ENCODE measurements at regions not wholly inside any gene's neighbourhood (a gene's known extent, or its start where the extent isn't known, plus 50 kb on each side); places are given as distances from the start of the nearest gene placed in this dataset.

GRCh38 chr10:111784946-111785465 is 398.6 kb downstream of the GPAM start:
- POLR2A ChIA-PET (ENCODE audit: partially characterized antibody): no interaction called here
- H3K9me3 Mint-ChIP-seq: peaks cover 0 to 3% (median 0%) of the 10 kb centered on the region in 8 donors
- H3K4me3 ChIP-seq (ENCODE audit: low read length in 2 of 2): no peak overlapping the region

GRCh38 chr10:111785921-111786320 is 397.6 kb downstream of the GPAM start:
- Mint-ChIP-seq H3K27ac (no peak overlapping the region), H3K36me3 (no peaks in the 10 kb centered on the region), H3K4me3 (no peak overlapping the region), H3K27me3 (peaks cover 0 to 2% of the 10 kb centered on the region in 2 donors), H3K9me3 (peaks cover 0 to 6% (median 0%) of the 10 kb centered on the region in 8 donors), H3K4me1 (no peaks in the 10 kb centered on the region)
- intact Hi-C loops (cut with micrococcal nuclease): no loop called here
- Histone ChIP-seq H3K9me3 (ENCODE audit: control insufficient read depth in 1 of 2, low read length in 2 of 2) (no peaks in the 10 kb centered on the region), H3K27ac (ENCODE audit: low read depth, low read length) (no peak overlapping the region), H3K36me3 (ENCODE audit: insufficient read depth, low read length) (no peaks in the 10 kb centered on the region), H3K4me1 (ENCODE audit: insufficient read depth, low read length) (no peaks in the 10 kb centered on the region), H3K27me3 (ENCODE audit: insufficient read depth, low read length) (no peaks in the 10 kb centered on the region), H3K4me3 (ENCODE audit: low read length in 2 of 2) (no peak overlapping the region)
- CTCF ChIA-PET (ENCODE audit: partially characterized antibody): no interaction called here
- DNase-seq: no peak
- POLR2A ChIA-PET (ENCODE audit: partially characterized antibody): no interaction called here

More at GRCh38 chr10:111784946-111785465, 398.6 kb downstream of the GPAM start:
- H3K4me1 ChIP-seq (ENCODE audit: insufficient read depth, low read length): no peaks in the 10 kb centered on the region
- Mint-ChIP-seq H3K27me3 (peaks cover 0 to 2% of the 10 kb centered on the region in 2 donors), H3K4me3 (no peak overlapping the region), H3K36me3 (no peaks in the 10 kb centered on the region), H3K4me1 (no peaks in the 10 kb centered on the region), H3K27ac (no peak overlapping the region)
- CTCF ChIA-PET (ENCODE audit: partially characterized antibody): no interaction called here
- no peaks in the 10 kb centered on the region for H3K9me3 ChIP-seq (ENCODE audit: control insufficient read depth in 1 of 2, low read length in 2 of 2)
- no peaks in the 10 kb centered on the region for H3K36me3 ChIP-seq (ENCODE audit: insufficient read depth, low read length)
- no peaks in the 10 kb centered on the region for H3K27me3 ChIP-seq (ENCODE audit: insufficient read depth, low read length)
- DNase-seq: no peak
- intact Hi-C loops (cut with micrococcal nuclease): no loop called here
- H3K27ac ChIP-seq (ENCODE audit: low read depth, low read length): no peak overlapping the region

DNA sequence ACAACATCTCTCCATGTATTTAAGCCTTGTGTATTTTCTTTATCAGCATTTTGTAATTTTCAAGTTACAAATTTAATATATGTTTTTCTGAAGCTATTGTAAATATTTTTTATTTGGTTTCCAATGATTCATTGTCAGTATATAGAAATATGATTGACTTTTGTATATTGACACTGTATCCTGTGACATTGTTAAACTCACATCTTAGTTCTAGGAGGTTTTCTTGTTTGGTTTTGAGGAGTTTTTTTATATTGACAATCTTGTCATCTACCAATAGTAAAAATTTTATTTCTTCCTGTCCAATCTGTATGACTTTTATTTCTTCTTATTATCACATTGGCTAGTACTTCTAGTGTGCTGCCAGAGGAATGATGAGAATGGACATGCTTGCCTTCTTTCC is 393.7 kb downstream of the GPAM start:
- CTCF ChIA-PET (ENCODE audit: partially characterized antibody): no interaction called here

GRCh38 chr10:111801841-111802240 is 381.7 kb downstream of the GPAM start:
- no peaks in the 10 kb centered on the region for H3K4me1 Mint-ChIP-seq
- H3K36me3 Mint-ChIP-seq: no peaks in the 10 kb centered on the region
- H3K27me3 Mint-ChIP-seq: peaks cover 1 to 4% of the 10 kb centered on the region in 2 donors
- Histone ChIP-seq H3K4me1 (ENCODE audit: insufficient read depth, low read length) (no peaks in the 10 kb centered on the region), H3K9me3 (ENCODE audit: control insufficient read depth in 1 of 2, low read length in 2 of 2) (no peaks in the 10 kb centered on the region), H3K27ac (ENCODE audit: low read depth, low read length) (no peak overlapping the region), H3K4me3 (ENCODE audit: low read length in 2 of 2) (no peak overlapping the region), H3K36me3 (ENCODE audit: insufficient read depth, low read length) (no peaks in the 10 kb centered on the region), H3K27me3 (ENCODE audit: insufficient read depth, low read length) (no peaks in the 10 kb centered on the region)
- H3K9me3 Mint-ChIP-seq: peaks cover 0 to 5% (median 3%) of the 10 kb centered on the region in 8 donors
- CTCF ChIA-PET (ENCODE audit: partially characterized antibody): no interaction called here
- intact Hi-C loops (cut with micrococcal nuclease): no loop called here
- DNase-seq: no peak
- POLR2A ChIA-PET (ENCODE audit: partially characterized antibody): no interaction called here
- H3K27ac Mint-ChIP-seq: no peak overlapping the region
- H3K4me3 Mint-ChIP-seq: no peak overlapping the region

More for the DNA sequence above, 393.7 kb downstream of the GPAM start:
- Histone ChIP-seq H3K4me3 (ENCODE audit: low read length in 2 of 2) (no peak overlapping the region), H3K27me3 (ENCODE audit: insufficient read depth, low read length) (no peaks in the 10 kb centered on the region), H3K27ac (ENCODE audit: low read depth, low read length) (no peak overlapping the region), H3K9me3 (ENCODE audit: control insufficient read depth in 1 of 2, low read length in 2 of 2) (no peaks in the 10 kb centered on the region), H3K4me1 (ENCODE audit: insufficient read depth, low read length) (no peaks in the 10 kb centered on the region), H3K36me3 (ENCODE audit: insufficient read depth, low read length) (no peaks in the 10 kb centered on the region)
- Mint-ChIP-seq H3K27ac (no peak overlapping the region), H3K4me3 (no peak overlapping the region), H3K9me3 (peaks cover 0 to 7% (median 2%) of the 10 kb centered on the region in 8 donors), H3K36me3 (no peaks in the 10 kb centered on the region), H3K27me3 (no peaks in the 10 kb centered on the region), H3K4me1 (no peaks in the 10 kb centered on the region)
- intact Hi-C loops (cut with micrococcal nuclease): no loop called here
- DNase-seq: no peak
- POLR2A ChIA-PET (ENCODE audit: partially characterized antibody): no interaction called here

DNA sequence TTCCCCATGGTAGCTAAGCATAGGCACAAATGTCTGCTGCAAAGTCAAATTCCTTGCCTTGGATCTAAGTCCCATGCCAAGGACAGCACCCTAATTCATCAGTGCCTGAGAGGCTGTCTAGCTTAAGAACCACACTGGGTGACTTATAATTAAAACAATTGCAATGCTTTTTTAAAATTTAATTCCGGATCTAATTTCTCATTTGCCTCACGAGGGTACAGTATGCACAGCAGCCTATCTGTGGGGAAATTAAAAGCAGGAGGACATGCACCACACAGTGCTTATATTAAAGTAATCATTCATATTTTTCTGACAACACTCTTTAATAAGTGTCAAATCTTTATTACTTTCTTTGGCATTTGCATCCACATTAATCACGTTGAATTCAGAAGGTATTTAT is 378.8 kb downstream of the GPAM start:
- no peaks in the 10 kb centered on the region for H3K36me3 Mint-ChIP-seq
- no peak overlapping the region for H3K27ac Mint-ChIP-seq
- peaks cover 0 to 4% (median 0%) of the 10 kb centered on the region in 8 donors for H3K9me3 Mint-ChIP-seq
- Histone ChIP-seq H3K4me1 (ENCODE audit: insufficient read depth, low read length) (no peaks in the 10 kb centered on the region), H3K27ac (ENCODE audit: low read depth, low read length) (no peak overlapping the region), H3K27me3 (ENCODE audit: insufficient read depth, low read length) (no peaks in the 10 kb centered on the region), H3K9me3 (ENCODE audit: control insufficient read depth in 1 of 2, low read length in 2 of 2) (no peaks in the 10 kb centered on the region), H3K4me3 (ENCODE audit: low read length in 2 of 2) (no peak overlapping the region), H3K36me3 (ENCODE audit: insufficient read depth, low read length) (no peaks in the 10 kb centered on the region)
- no peak overlapping the region for H3K4me3 Mint-ChIP-seq
- intact Hi-C loops (cut with micrococcal nuclease): no loop called here
- ChIA-PET CTCF (ENCODE audit: partially characterized antibody) (no interaction called here), POLR2A (ENCODE audit: partially characterized antibody) (no interaction called here)
- no peaks in the 10 kb centered on the region for H3K4me1 Mint-ChIP-seq
- no peak for DNase-seq
- H3K27me3 Mint-ChIP-seq: peaks cover 1 to 4% of the 10 kb centered on the region in 2 donors

GRCh38 chr10:111811517-111811916 is 372.0 kb downstream of the GPAM start:
- Mint-ChIP-seq H3K27me3 (peaks cover 4 to 5% of the 10 kb centered on the region in 2 donors), H3K27ac (peak overlapping the region in 1 of 7 donors; percentile 57), H3K36me3 (no peaks in the 10 kb centered on the region), H3K9me3 (peaks cover 0 to 8% (median 3%) of the 10 kb centered on the region in 8 donors), H3K4me1 (no peaks in the 10 kb centered on the region), H3K4me3 (no peak overlapping the region)
- H3K4me1 ChIP-seq (ENCODE audit: insufficient read depth, low read length): no peaks in the 10 kb centered on the region
- H3K36me3 ChIP-seq (ENCODE audit: insufficient read depth, low read length): no peaks in the 10 kb centered on the region
- H3K27ac ChIP-seq (ENCODE audit: low read depth, low read length): no peak overlapping the region
- no peak for DNase-seq
- intact Hi-C loops (cut with micrococcal nuclease): no loop called here
- H3K9me3 ChIP-seq (ENCODE audit: control insufficient read depth in 1 of 2, low read length in 2 of 2): no peaks in the 10 kb centered on the region
- H3K27me3 ChIP-seq (ENCODE audit: insufficient read depth, low read length): no peaks in the 10 kb centered on the region
- CTCF ChIA-PET (ENCODE audit: partially characterized antibody): no interaction called here
- H3K4me3 ChIP-seq (ENCODE audit: low read length in 2 of 2): no peak overlapping the region
- POLR2A ChIA-PET (ENCODE audit: partially characterized antibody): no interaction called here

DNA sequence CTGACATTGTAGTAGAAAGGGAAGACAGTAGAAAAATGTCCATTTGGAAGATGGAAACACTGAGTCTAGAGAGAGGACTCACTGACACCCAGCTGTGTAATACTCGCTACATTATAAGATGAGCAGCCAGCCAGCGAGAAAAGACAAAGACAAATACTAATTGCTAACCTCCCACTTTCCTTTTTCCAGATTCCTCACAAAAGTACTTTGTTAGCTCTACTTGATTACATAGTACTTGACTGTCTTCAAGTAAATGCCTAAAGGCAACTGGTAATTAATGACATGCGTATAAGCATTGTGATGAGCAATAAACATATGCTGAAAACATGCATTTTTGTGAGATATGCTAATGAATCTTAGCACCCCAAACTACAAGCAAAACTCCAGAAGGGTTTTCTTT is 363.1 kb downstream of the GPAM start:
- H3K27me3 ChIP-seq (ENCODE audit: insufficient read depth, low read length): no peaks in the 10 kb centered on the region
- H3K4me3 ChIP-seq (ENCODE audit: low read length in 2 of 2): no peak overlapping the region
- H3K9me3 ChIP-seq (ENCODE audit: control insufficient read depth in 1 of 2, low read length in 2 of 2): no peaks in the 10 kb centered on the region
- Mint-ChIP-seq H3K27me3 (no peaks in the 10 kb centered on the region), H3K4me1 (no peaks in the 10 kb centered on the region), H3K36me3 (no peaks in the 10 kb centered on the region), H3K27ac (no peak overlapping the region), H3K4me3 (no peak overlapping the region), H3K9me3 (no peaks in the 10 kb centered on the region)
- no peak for DNase-seq
- no peaks in the 10 kb centered on the region for H3K36me3 ChIP-seq (ENCODE audit: insufficient read depth, low read length)
- ChIA-PET POLR2A (ENCODE audit: partially characterized antibody) (no interaction called here), CTCF (ENCODE audit: partially characterized antibody) (interaction anchor here (1.6 kb wide), 1 partner anchor 10 kb away, joined by 5 read pairs; no protein-coding TSS in a partner anchor)
- H3K4me1 ChIP-seq (ENCODE audit: insufficient read depth, low read length): no peaks in the 10 kb centered on the region
- intact Hi-C loops (cut with micrococcal nuclease): no loop called here
- no peak overlapping the region for H3K27ac ChIP-seq (ENCODE audit: low read depth, low read length)

DNA sequence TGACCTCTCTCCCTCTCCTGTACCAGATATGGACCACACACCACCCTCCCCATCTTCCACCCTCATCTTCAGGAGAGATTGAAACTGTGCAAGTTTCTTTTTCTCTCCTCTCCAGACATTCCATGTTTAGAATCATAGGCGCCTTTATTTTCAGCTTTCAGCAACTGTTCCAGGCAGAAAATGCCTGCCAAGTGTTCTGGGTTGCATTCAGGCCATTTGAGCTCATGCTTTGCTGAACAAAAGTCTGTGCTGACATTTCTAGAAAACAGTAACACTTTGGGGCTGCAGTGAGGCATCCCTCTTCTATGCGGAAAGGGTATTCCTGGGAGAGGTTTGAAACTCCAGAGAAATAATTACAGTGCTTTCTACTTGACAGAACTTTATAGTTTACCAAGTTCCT is 361.7 kb downstream of the GPAM start:
- intact Hi-C loops (cut with micrococcal nuclease): no loop called here
- Mint-ChIP-seq H3K36me3 (no peaks in the 10 kb centered on the region), H3K4me1 (no peaks in the 10 kb centered on the region), H3K27me3 (no peaks in the 10 kb centered on the region), H3K27ac (no peak overlapping the region), H3K9me3 (no peaks in the 10 kb centered on the region), H3K4me3 (no peak overlapping the region)
- POLR2A ChIA-PET (ENCODE audit: partially characterized antibody): no interaction called here
- Histone ChIP-seq H3K9me3 (ENCODE audit: control insufficient read depth in 1 of 2, low read length in 2 of 2) (no peaks in the 10 kb centered on the region), H3K27ac (ENCODE audit: low read depth, low read length) (no peak overlapping the region), H3K27me3 (ENCODE audit: insufficient read depth, low read length) (no peaks in the 10 kb centered on the region), H3K36me3 (ENCODE audit: insufficient read depth, low read length) (no peaks in the 10 kb centered on the region), H3K4me3 (ENCODE audit: low read length in 2 of 2) (no peak overlapping the region), H3K4me1 (ENCODE audit: insufficient read depth, low read length) (no peaks in the 10 kb centered on the region)
- CTCF ChIA-PET (ENCODE audit: partially characterized antibody): interaction anchor here (1.6 kb wide), 1 partner anchor 8 kb away, joined by 5 read pairs; no protein-coding TSS in a partner anchor
- no peak for DNase-seq
